ENCODE measurements at regions not wholly inside any gene's neighbourhood (a gene's known extent, or its start where the extent isn't known, plus 50 kb on each side); places are given as distances from the start of the nearest gene placed in this dataset.

DNA sequence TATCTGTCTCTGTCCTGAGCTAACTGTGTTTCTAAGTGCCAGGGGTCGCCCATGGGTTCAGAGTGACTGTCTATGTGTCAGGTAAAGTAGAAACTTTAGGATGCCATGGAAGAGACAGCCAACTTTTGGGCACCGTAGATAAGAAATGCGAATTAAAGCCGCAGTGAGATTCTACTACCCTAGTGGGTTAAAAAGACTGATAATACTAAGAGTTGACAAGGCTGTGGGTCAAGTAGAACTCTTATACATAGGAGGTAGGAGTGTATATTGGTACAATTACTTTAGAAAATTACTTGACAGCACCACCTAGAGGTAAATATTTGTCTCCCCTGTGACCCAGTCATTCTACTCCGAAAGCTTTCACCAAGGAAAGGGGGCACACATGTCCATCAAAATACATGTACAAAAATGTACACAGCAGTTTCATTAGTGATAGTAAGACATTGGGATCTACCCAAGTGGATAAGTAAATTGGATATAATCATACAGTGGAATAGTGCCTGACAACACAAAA lies 371.3 kb downstream of the SLC4A3 start:
- H2BK15ac ChIP-seq (replicated peaks; ENCODE audit: low read depth), result no peak overlapping the region
- H4K5ac ChIP-seq (ENCODE audit: low read length), result no peak overlapping the region
- no peak overlapping the region for H3K56ac ChIP-seq (ENCODE audit: low read length)
- H2BK5ac ChIP-seq (ENCODE audit: low read length), result no peak overlapping the region
- no peak overlapping the region for H3K27ac ChIP-seq (ENCODE audit: low read depth, low read length)
- no peak overlapping the region for H3K4me3 ChIP-seq (ENCODE audit: low read length)
- no CpG with 5 or more reads among the region's 5 CpGs for WGBS (ENCODE audit: extremely low coverage, insufficient coverage, low lambda C conversion rate)
- H3K4me1 ChIP-seq (ENCODE audit: control insufficient read depth, low read depth, low read length), result no peaks in the 10 kb centered on the region
- no peaks in the 10 kb centered on the region for H3K79me2 ChIP-seq (ENCODE audit: control insufficient read depth, insufficient read depth, low read length)
- H3K27me3 ChIP-seq (ENCODE audit: insufficient read depth, low read length, poor library complexity), result no peaks in the 10 kb centered on the region
- H3K23ac ChIP-seq (ENCODE audit: low read length), result no peak overlapping the region
- H3K4ac ChIP-seq (ENCODE audit: low read depth, low read length), result no peak overlapping the region
- no peaks in the 10 kb centered on the region for H3K79me1 ChIP-seq (ENCODE audit: low read length)
- H3K36me3 ChIP-seq (ENCODE audit: control insufficient read depth, insufficient read depth, low read length), result no peaks in the 10 kb centered on the region
- H2AK5ac ChIP-seq (ENCODE audit: low read length), result no peak overlapping the region
- no peak overlapping the region for H3K9ac ChIP-seq (ENCODE audit: low read length)
- H3K4me2 ChIP-seq (ENCODE audit: low read length), result no peak overlapping the region
- no peak overlapping the region for H3K18ac ChIP-seq (ENCODE audit: low read length)
- H4K8ac ChIP-seq (ENCODE audit: low read depth, low read length), result no peak overlapping the region
- no peak overlapping the region for H2BK120ac ChIP-seq (ENCODE audit: low read depth, low read length)
- no peak for DNase-seq

DNA sequence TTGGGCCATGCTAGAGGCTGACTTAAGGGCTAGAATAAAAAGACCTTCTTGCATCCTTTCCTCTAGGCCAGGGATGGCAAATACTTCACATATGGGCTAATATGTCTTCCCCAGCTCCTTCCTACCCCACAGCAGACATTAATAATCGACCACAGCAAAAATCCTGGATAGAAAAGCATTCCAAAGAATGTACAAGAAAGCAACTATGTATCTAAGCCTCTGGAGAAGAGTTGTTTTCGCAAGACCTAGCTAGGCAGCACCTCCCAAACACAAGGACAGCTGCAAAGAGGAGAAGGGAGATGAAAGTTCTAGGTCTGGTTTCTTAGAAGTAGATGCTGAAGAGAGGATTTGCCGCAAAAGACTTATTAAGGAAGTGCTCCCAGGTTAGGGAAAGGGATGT lies 372.6 kb downstream of the SLC4A3 start:
- Histone ChIP-seq H3K4ac (ENCODE audit: low read depth, low read length) (no peak overlapping the region), H3K4me2 (ENCODE audit: low read length) (no peak overlapping the region), H4K5ac (ENCODE audit: low read length) (no peak overlapping the region), H3K18ac (ENCODE audit: low read length) (no peak overlapping the region), H2BK5ac (ENCODE audit: low read length) (no peak overlapping the region), H3K27ac (ENCODE audit: low read depth, low read length) (no peak overlapping the region), H2BK15ac (replicated peaks; ENCODE audit: low read depth) (no peak overlapping the region), H3K79me1 (ENCODE audit: low read length) (no peaks in the 10 kb centered on the region), H2AK5ac (ENCODE audit: low read length) (no peak overlapping the region), H3K27me3 (ENCODE audit: insufficient read depth, low read length, poor library complexity) (no peaks in the 10 kb centered on the region), H3K4me1 (ENCODE audit: control insufficient read depth, low read depth, low read length) (no peaks in the 10 kb centered on the region), H3K23ac (ENCODE audit: low read length) (no peak overlapping the region), H3K36me3 (ENCODE audit: control insufficient read depth, insufficient read depth, low read length) (no peaks in the 10 kb centered on the region), H3K9ac (ENCODE audit: low read length) (no peak overlapping the region), H3K79me2 (ENCODE audit: control insufficient read depth, insufficient read depth, low read length) (no peaks in the 10 kb centered on the region), H3K56ac (ENCODE audit: low read length) (no peak overlapping the region), H2BK120ac (ENCODE audit: low read depth, low read length) (no peak overlapping the region), H3K4me3 (ENCODE audit: low read length) (no peak overlapping the region), H4K8ac (ENCODE audit: low read depth, low read length) (no peak overlapping the region)
- no peak for DNase-seq
- WGBS (ENCODE audit: extremely low coverage, insufficient coverage, low lambda C conversion rate), result no CpG with 5 or more reads among the region's 3 CpGs

DNA sequence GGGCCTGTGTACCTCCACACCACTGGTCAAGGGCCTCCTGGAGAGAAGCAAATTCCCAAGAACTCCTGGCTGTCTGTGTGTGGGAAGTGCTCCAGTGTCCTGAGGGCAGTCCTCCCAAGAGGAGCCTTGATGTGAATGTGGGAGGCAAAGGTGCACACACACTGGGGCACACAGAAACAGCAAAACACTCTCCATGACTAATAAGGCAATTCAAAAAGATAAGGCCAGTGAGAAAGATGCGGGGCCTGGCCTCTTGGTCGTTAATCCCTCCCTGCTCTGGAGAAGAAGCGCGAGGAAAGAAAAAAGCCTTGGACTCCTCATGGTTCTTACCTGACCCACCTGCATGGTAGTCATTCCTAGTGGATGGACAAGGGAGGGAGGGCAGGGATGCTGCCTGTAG lies 373.2 kb downstream of the SLC4A3 start:
- Histone ChIP-seq H3K27me3 (ENCODE audit: insufficient read depth, low read length, poor library complexity) (no peaks in the 10 kb centered on the region), H2BK120ac (ENCODE audit: low read depth, low read length) (peak overlapping the region; percentile 79), H2BK15ac (replicated peaks; ENCODE audit: low read depth) (no peak overlapping the region), H3K36me3 (ENCODE audit: control insufficient read depth, insufficient read depth, low read length) (no peaks in the 10 kb centered on the region), H3K79me2 (ENCODE audit: control insufficient read depth, insufficient read depth, low read length) (no peaks in the 10 kb centered on the region), H4K5ac (ENCODE audit: low read length) (no peak overlapping the region), H3K4ac (ENCODE audit: low read depth, low read length) (no peak overlapping the region), H3K4me2 (ENCODE audit: low read length) (no peak overlapping the region), H3K18ac (ENCODE audit: low read length) (peak overlapping the region; percentile 36), H3K79me1 (ENCODE audit: low read length) (no peaks in the 10 kb centered on the region), H3K56ac (ENCODE audit: low read length) (no peak overlapping the region), H3K4me1 (ENCODE audit: control insufficient read depth, low read depth, low read length) (no peaks in the 10 kb centered on the region), H3K4me3 (ENCODE audit: low read length) (no peak overlapping the region), H3K23ac (ENCODE audit: low read length) (no peak overlapping the region), H3K9ac (ENCODE audit: low read length) (no peak overlapping the region), H2AK5ac (ENCODE audit: low read length) (no peak overlapping the region), H3K27ac (ENCODE audit: low read depth, low read length) (no peak overlapping the region), H2BK5ac (ENCODE audit: low read length) (no peak overlapping the region), H4K8ac (ENCODE audit: low read depth, low read length) (no peak overlapping the region)
- DNase-seq, result no peak
- no CpG with 5 or more reads among the region's 4 CpGs for WGBS (ENCODE audit: extremely low coverage, insufficient coverage, low lambda C conversion rate)

DNA sequence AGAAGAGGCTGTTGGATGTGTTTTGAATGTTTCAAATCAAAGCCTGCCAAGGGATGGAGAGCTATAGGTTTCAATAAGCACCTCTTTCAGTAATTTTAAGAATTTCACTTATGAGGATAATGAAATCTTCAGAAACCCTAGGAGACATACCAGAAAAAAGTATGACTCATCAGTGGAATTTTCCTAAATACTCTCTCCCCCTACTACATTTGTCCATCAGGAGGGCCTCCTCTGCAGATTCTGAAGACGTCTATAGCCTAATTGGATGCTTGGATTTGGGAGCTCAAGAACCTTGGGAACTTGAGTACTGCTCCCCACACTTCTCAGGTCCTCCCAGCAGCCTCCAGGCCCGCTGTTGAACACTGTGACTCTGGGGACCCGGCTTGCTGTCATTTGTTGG lies 374.3 kb downstream of the SLC4A3 start:
- H3K79me1 ChIP-seq (ENCODE audit: low read length), result no peaks in the 10 kb centered on the region
- H4K8ac ChIP-seq (ENCODE audit: low read depth, low read length), result no peak overlapping the region
- no peak overlapping the region for H3K23ac ChIP-seq (ENCODE audit: low read length)
- H3K56ac ChIP-seq (ENCODE audit: low read length), result peak overlapping the region; percentile 54
- H3K36me3 ChIP-seq (ENCODE audit: control insufficient read depth, insufficient read depth, low read length), result no peaks in the 10 kb centered on the region
- H2BK15ac ChIP-seq (replicated peaks; ENCODE audit: low read depth), result no peak overlapping the region
- H3K18ac ChIP-seq (ENCODE audit: low read length), result peak overlapping the region; percentile 21
- H2BK5ac ChIP-seq (ENCODE audit: low read length), result no peak overlapping the region
- H3K27me3 ChIP-seq (ENCODE audit: insufficient read depth, low read length, poor library complexity), result no peaks in the 10 kb centered on the region
- H3K27ac ChIP-seq (ENCODE audit: low read depth, low read length), result no peak overlapping the region
- peak overlapping the region; percentile 46 for H3K4ac ChIP-seq (ENCODE audit: low read depth, low read length)
- no peak overlapping the region for H2AK5ac ChIP-seq (ENCODE audit: low read length)
- H3K4me2 ChIP-seq (ENCODE audit: low read length), result no peak overlapping the region
- no peaks in the 10 kb centered on the region for H3K79me2 ChIP-seq (ENCODE audit: control insufficient read depth, insufficient read depth, low read length)
- H2BK120ac ChIP-seq (ENCODE audit: low read depth, low read length), result no peak overlapping the region
- H3K4me1 ChIP-seq (ENCODE audit: control insufficient read depth, low read depth, low read length), result no peaks in the 10 kb centered on the region
- no peak overlapping the region for H3K4me3 ChIP-seq (ENCODE audit: low read length)
- H3K9ac ChIP-seq (ENCODE audit: low read length), result no peak overlapping the region
- DNase-seq, result peak; percentile 81
- no CpG with 5 or more reads among the region's 3 CpGs for WGBS (ENCODE audit: extremely low coverage, insufficient coverage, low lambda C conversion rate)
- H4K5ac ChIP-seq (ENCODE audit: low read length), result no peak overlapping the region

DNA sequence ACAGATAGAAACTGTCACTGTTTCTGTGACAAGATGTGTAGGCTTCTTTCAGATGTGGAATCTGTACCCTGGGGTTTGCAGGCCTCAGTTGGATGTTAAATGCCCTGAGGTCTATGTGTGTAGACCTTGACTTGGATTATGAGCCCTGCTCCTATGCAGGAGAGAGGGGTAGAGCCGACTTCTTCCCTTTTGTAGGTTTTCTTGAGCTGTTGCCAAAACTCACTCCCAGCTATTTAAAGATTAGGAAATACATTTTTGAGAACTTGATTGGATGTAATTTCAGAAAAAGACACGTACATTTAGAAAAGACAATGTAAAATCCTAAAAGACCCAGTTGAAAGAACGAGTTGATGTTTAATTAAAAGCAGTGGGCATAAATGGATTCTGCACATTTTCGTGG lies 374.8 kb downstream of the SLC4A3 start:
- no peak overlapping the region for H3K27ac ChIP-seq (ENCODE audit: low read depth, low read length)
- DNase-seq, result no peak
- no peak overlapping the region for H3K4me2 ChIP-seq (ENCODE audit: low read length)
- H2BK120ac ChIP-seq (ENCODE audit: low read depth, low read length), result no peak overlapping the region
- H2BK15ac ChIP-seq (replicated peaks; ENCODE audit: low read depth), result peak overlapping the region; percentile 8
- H4K5ac ChIP-seq (ENCODE audit: low read length), result no peak overlapping the region
- H3K18ac ChIP-seq (ENCODE audit: low read length), result peak overlapping the region; percentile 21
- H2BK5ac ChIP-seq (ENCODE audit: low read length), result no peak overlapping the region
- H3K79me2 ChIP-seq (ENCODE audit: control insufficient read depth, insufficient read depth, low read length), result no peaks in the 10 kb centered on the region
- no peak overlapping the region for H3K23ac ChIP-seq (ENCODE audit: low read length)
- no peaks in the 10 kb centered on the region for H3K36me3 ChIP-seq (ENCODE audit: control insufficient read depth, insufficient read depth, low read length)
- no peaks in the 10 kb centered on the region for H3K4me1 ChIP-seq (ENCODE audit: control insufficient read depth, low read depth, low read length)
- no peaks in the 10 kb centered on the region for H3K79me1 ChIP-seq (ENCODE audit: low read length)
- H4K8ac ChIP-seq (ENCODE audit: low read depth, low read length), result no peak overlapping the region
- peak overlapping the region; percentile 46 for H3K4ac ChIP-seq (ENCODE audit: low read depth, low read length)
- peak overlapping the region; percentile 54 for H3K56ac ChIP-seq (ENCODE audit: low read length)
- no peaks in the 10 kb centered on the region for H3K27me3 ChIP-seq (ENCODE audit: insufficient read depth, low read length, poor library complexity)
- H2AK5ac ChIP-seq (ENCODE audit: low read length), result no peak overlapping the region
- no CpG with 5 or more reads among the region's 4 CpGs for WGBS (ENCODE audit: extremely low coverage, insufficient coverage, low lambda C conversion rate)
- no peak overlapping the region for H3K9ac ChIP-seq (ENCODE audit: low read length)
- H3K4me3 ChIP-seq (ENCODE audit: low read length), result no peak overlapping the region

DNA sequence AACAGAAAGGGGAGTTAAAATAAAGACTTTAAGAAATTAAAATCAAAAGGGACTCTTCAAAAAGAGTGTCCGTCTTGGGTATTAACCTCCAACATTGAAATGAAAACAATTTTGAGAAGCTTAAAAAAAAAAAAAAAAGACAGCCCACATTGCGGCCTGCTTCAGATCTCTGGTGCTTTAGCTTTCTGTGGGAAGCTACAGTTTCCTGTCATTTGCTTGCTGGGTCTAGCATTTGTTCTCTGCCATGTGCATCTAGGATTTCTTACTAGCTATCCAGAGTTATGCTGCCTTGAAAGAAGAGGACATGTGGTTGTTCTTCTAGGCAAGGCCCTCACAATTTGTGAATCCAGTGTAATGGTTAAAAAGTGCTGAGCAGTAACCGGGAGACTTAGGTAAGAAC lies 375.3 kb downstream of the SLC4A3 start:
- no peaks in the 10 kb centered on the region for H3K79me1 ChIP-seq (ENCODE audit: low read length)
- WGBS (ENCODE audit: extremely low coverage, insufficient coverage, low lambda C conversion rate), result no CpG with 5 or more reads among the region's 3 CpGs
- DNase-seq, result no peak

More for the DNA sequence above, 375.3 kb downstream of the SLC4A3 start:
- Histone ChIP-seq H3K27ac (ENCODE audit: low read depth, low read length) (no peak overlapping the region), H3K4me1 (ENCODE audit: control insufficient read depth, low read depth, low read length) (no peaks in the 10 kb centered on the region), H3K4me3 (ENCODE audit: low read length) (no peak overlapping the region), H3K4ac (ENCODE audit: low read depth, low read length) (no peak overlapping the region), H3K9ac (ENCODE audit: low read length) (no peak overlapping the region), H4K5ac (ENCODE audit: low read length) (no peak overlapping the region), H3K27me3 (ENCODE audit: insufficient read depth, low read length, poor library complexity) (no peaks in the 10 kb centered on the region), H2BK120ac (ENCODE audit: low read depth, low read length) (no peak overlapping the region), H3K56ac (ENCODE audit: low read length) (no peak overlapping the region), H2BK15ac (replicated peaks; ENCODE audit: low read depth) (peak overlapping the region; percentile 8), H3K4me2 (ENCODE audit: low read length) (no peak overlapping the region), H2AK5ac (ENCODE audit: low read length) (no peak overlapping the region), H2BK5ac (ENCODE audit: low read length) (no peak overlapping the region), H3K36me3 (ENCODE audit: control insufficient read depth, insufficient read depth, low read length) (no peaks in the 10 kb centered on the region), H3K79me2 (ENCODE audit: control insufficient read depth, insufficient read depth, low read length) (no peaks in the 10 kb centered on the region), H3K23ac (ENCODE audit: low read length) (no peak overlapping the region), H3K18ac (ENCODE audit: low read length) (no peak overlapping the region), H4K8ac (ENCODE audit: low read depth, low read length) (no peak overlapping the region)

All from mesendoderm (in vitro differentiated cells).